Aorta (tissue), 5 donors: ENCODE measurements at regions not wholly inside any gene's neighbourhood (a gene's known extent, or its start where the extent isn't known, plus 50 kb on each side); places are given as distances from the start of the nearest gene placed in this dataset.

ENCODE experiments used
- ATAC-seq: fragments of 200-7000 bp; cut with Tn5 transposase; one replicate; pipeline ENCODE4 v1.9.1; 2022; ENCODE audit warnings: moderate library complexity; ENCODE audit not compliant: low FRiP score
- DNase-seq, 2 donors: peaks; one replicate each; pipeline ENCODE4 v3.0.0-alpha.2; 2020
- H3K27ac ChIP-seq, 2 donors: one replicate each; pipeline ENCODE4 v1.5.1; 2013; ENCODE audit warnings: low read length in 2 of 2, mild to moderate bottlenecking in 2 of 2, moderate library complexity in 2 of 2, control low read depth in 1 of 2, inconsistent platforms in 1 of 2, low read depth in 1 of 2
- H3K27me3 ChIP-seq, 2 donors: one replicate each; pipeline ENCODE4 v1.6.1; 2013; ENCODE audit warnings: control low read depth in 1 of 2, low read length in 1 of 2, mild to moderate bottlenecking in 1 of 2, moderate library complexity in 1 of 2; ENCODE audit not compliant: insufficient read depth in 2 of 2, control insufficient read depth in 1 of 2
- H3K36me3 ChIP-seq, 2 donors: one replicate each; pipeline ENCODE4 v1.6.1; 2013; ENCODE audit warnings: control low read depth in 1 of 2, low read length in 1 of 2, mild to moderate bottlenecking in 1 of 2; ENCODE audit not compliant: insufficient read depth in 2 of 2, control insufficient read depth in 1 of 2
- H3K4me1 ChIP-seq, 2 donors: one replicate each; pipeline ENCODE4 v1.6.1; 2013; ENCODE audit warnings: low read length in 2 of 2, control low read depth in 1 of 2, mild to moderate bottlenecking in 1 of 2, moderate library complexity in 1 of 2; ENCODE audit not compliant: insufficient read depth in 2 of 2, control insufficient read depth in 1 of 2
- H3K4me3 ChIP-seq, 2 donors: one replicate each; pipeline ENCODE4 v1.5.1; 2013; ENCODE audit warnings: low read length in 2 of 2, control low read depth in 1 of 2, mild to moderate bottlenecking in 1 of 2
- H3K9me3 ChIP-seq: one replicate; pipeline ENCODE4 v1.6.1; 2013; ENCODE audit warnings: mild to moderate bottlenecking, low read length; ENCODE audit not compliant: control insufficient read depth
- WGBS, 2 donors: extraction: QIAGEN DNeasy Blood & Tissue Kit; methylation state at CpG; one replicate each; pipeline ENCODE4 v1.1.7; 2013; 5-methylcytosine and 5-hydroxymethylcytosine counted together
- intact Hi-C, 2 donors: fragments of 100-400 bp; cut with DNase I; formaldehyde crosslinking; loops; one replicate each; pipeline versions ENCODE4 v1.14.2 to v1.15.0; 2022
- donor health status: healthy with polysubstance abuse.
- donor health status: Bipolar disorder and iron deficiency.
- donor health status: DM: no; HTN: no; CAD: no.
- donor health status: DM: no; HTN: no; CAD: no.
- donor health status: DM: yes; HTN: yes; CAD: no.

GRCh38 chr13:85717921-85718320 is 81.3 kb downstream of the SLITRK6 start:
- Histone ChIP-seq H3K36me3 (no peaks in the 10 kb centered on the region), H3K4me1 (no peaks in the 10 kb centered on the region), H3K27ac (no peak overlapping the region), H3K27me3 (no peaks in the 10 kb centered on the region), H3K9me3 (no peaks in the 10 kb centered on the region), H3K4me3 (no peak overlapping the region)
- WGBS, 2 donors, result 86 to 89% methylated on average over 3 of the region's 3 CpGs
- ATAC-seq (no peak), DNase-seq (no peak)
- intact Hi-C loops, result no loop called here

- ATAC-seq, result no peak
- H3K4me1 ChIP-seq, result no peaks in the 10 kb centered on the region
These were observed 88.7 kb downstream of the SLITRK6 start for GRCh38 chr13:85710545-85710944.

GRCh38 chr13:85709721-85710120 is 89.5 kb downstream of the SLITRK6 start:
- H3K4me1 ChIP-seq, result no peaks in the 10 kb centered on the region
- H3K27ac ChIP-seq, result no peak overlapping the region
- WGBS, 2 donors, result 93 to 97% methylated on average over 1 of the region's 1 CpG
- no peak overlapping the region for H3K4me3 ChIP-seq
- H3K27me3 ChIP-seq, result no peaks in the 10 kb centered on the region
- intact Hi-C loops, result no loop called here
- no peaks in the 10 kb centered on the region for H3K9me3 ChIP-seq
- ATAC-seq (no peak), DNase-seq (no peak)
- H3K36me3 ChIP-seq, result no peaks in the 10 kb centered on the region

More at GRCh38 chr13:85710545-85710944, 88.7 kb downstream of the SLITRK6 start:
- Histone ChIP-seq H3K27ac (no peak overlapping the region), H3K9me3 (no peaks in the 10 kb centered on the region), H3K4me3 (no peak overlapping the region), H3K27me3 (no peaks in the 10 kb centered on the region), H3K36me3 (no peaks in the 10 kb centered on the region)
- 96% methylated on average over 4 of the region's 4 CpGs for WGBS, 2 donors
- DNase-seq, result no peak
- intact Hi-C loops, result no loop called here

GRCh38 chr13:85709072-85709471 is 90.1 kb downstream of the SLITRK6 start:
- H3K36me3 ChIP-seq, result no peaks in the 10 kb centered on the region
- H3K27me3 ChIP-seq, result no peaks in the 10 kb centered on the region
- no peak overlapping the region for H3K4me3 ChIP-seq
- H3K27ac ChIP-seq, result no peak overlapping the region
- 25 to 27% methylated on average over 2 of the region's 2 CpGs for WGBS, 2 donors
- H3K9me3 ChIP-seq, result no peaks in the 10 kb centered on the region
- H3K4me1 ChIP-seq, result no peaks in the 10 kb centered on the region
- DNase-seq (no peak), ATAC-seq (no peak)
- intact Hi-C loops, result no loop called here

GRCh38 chr13:85700906-85701305 is 98.3 kb downstream of the SLITRK6 start:
- no peak overlapping the region for H3K27ac ChIP-seq
- H3K9me3 ChIP-seq, result peaks cover 2% of the 10 kb centered on the region
- DNase-seq (no peak), ATAC-seq (no peak)
- no peaks in the 10 kb centered on the region for H3K4me1 ChIP-seq
- no peaks in the 10 kb centered on the region for H3K36me3 ChIP-seq
- WGBS, 2 donors, result 75 to 81% methylated on average over 4 of the region's 4 CpGs
- H3K4me3 ChIP-seq, result no peak overlapping the region
- no peaks in the 10 kb centered on the region for H3K27me3 ChIP-seq
- intact Hi-C loops, result no loop called here

- WGBS, 2 donors, result 20% methylated on average over 4 of the region's 4 CpGs
- ATAC-seq, result no peak
- intact Hi-C loops, result no loop called here
These were observed 101.0 kb downstream of the SLITRK6 start for GRCh38 chr13:85698256-85698655.

GRCh38 chr13:85694992-85695391 is 104.2 kb downstream of the SLITRK6 start:
- Histone ChIP-seq H3K4me3 (no peak overlapping the region), H3K27me3 (no peaks in the 10 kb centered on the region), H3K36me3 (no peaks in the 10 kb centered on the region), H3K9me3 (peaks cover 2% of the 10 kb centered on the region), H3K27ac (no peak overlapping the region), H3K4me1 (no peaks in the 10 kb centered on the region)
- 56 to 60% methylated on average over 4 of the region's 4 CpGs for WGBS, 2 donors
- ATAC-seq (no peak), DNase-seq (no peak)
- intact Hi-C loops, result no loop called here

More at GRCh38 chr13:85698256-85698655, 101.0 kb downstream of the SLITRK6 start:
- Histone ChIP-seq H3K9me3 (peaks cover 2% of the 10 kb centered on the region), H3K4me3 (no peak overlapping the region), H3K4me1 (no peaks in the 10 kb centered on the region), H3K36me3 (no peaks in the 10 kb centered on the region), H3K27ac (no peak overlapping the region), H3K27me3 (no peaks in the 10 kb centered on the region)
- DNase-seq, result no peak

- H3K4me1 ChIP-seq, result no peaks in the 10 kb centered on the region
- DNase-seq, result no peak
- no peaks in the 10 kb centered on the region for H3K36me3 ChIP-seq
- H3K4me3 ChIP-seq, result no peak overlapping the region
- WGBS, 2 donors, result 75 to 81% methylated on average over 7 of the region's 7 CpGs
- intact Hi-C loops, result no loop called here
- ATAC-seq, result no peak
- peaks cover 2% of the 10 kb centered on the region for H3K9me3 ChIP-seq
- no peaks in the 10 kb centered on the region for H3K27me3 ChIP-seq
- H3K27ac ChIP-seq, result no peak overlapping the region
These were observed 105.2 kb downstream of the SLITRK6 start for GRCh38 chr13:85693889-85694511.

- intact Hi-C loops, result no loop called here
- no peak for DNase-seq
- H3K36me3 ChIP-seq, result no peaks in the 10 kb centered on the region
- ATAC-seq, result no peak
- WGBS, 2 donors, result 0 to 1% methylated on average over 1 of the region's 1 CpG
- H3K4me3 ChIP-seq, result no peak overlapping the region
- H3K27me3 ChIP-seq, result no peaks in the 10 kb centered on the region
- no peaks in the 10 kb centered on the region for H3K4me1 ChIP-seq
- no peaks in the 10 kb centered on the region for H3K9me3 ChIP-seq
- no peak overlapping the region for H3K27ac ChIP-seq
These were observed 108.9 kb downstream of the SLITRK6 start for GRCh38 chr13:85690368-85690767.
